MM.1S (cell line): ENCODE measurements at regions not wholly inside any gene's neighbourhood (a gene's known extent, or its start where the extent isn't known, plus 50 kb on each side); places are given as distances from the start of the nearest gene placed in this dataset.
"Not testable (repeated sequence)": the region's sequence is repeated elsewhere in the genome, so short reads cannot be mapped to it uniquely, and the experiment has no call there.

Experiments
- DNase-seq: peaks from one replicate; pipeline ENCODE4 v3.0.0-alpha.2; 2015
- H2AFZ ChIP-seq: fragments of 300-600 bp; sonication (generic); 2 replicates; pipeline ENCODE4 v1.6.0; 2016; ENCODE audit warnings: antibody characterized with exemption, low read length
- H3F3A ChIP-seq: fragments of 300-600 bp; sonication (generic); 2 replicates; pipeline ENCODE4 v1.6.1; 2016; ENCODE audit warnings: mild to moderate bottlenecking, antibody characterized with exemption, low read length, moderate library complexity, mixed read lengths; ENCODE audit not compliant: insufficient read depth
- H3K27ac ChIP-seq: fragments of 300-600 bp; sonication (generic); 2 replicates; pipeline ENCODE4 v1.5.1; 2016; ENCODE audit warnings: mild to moderate bottlenecking, low read length
- H3K27me3 ChIP-seq: fragments of 300-600 bp; sonication (generic); replicated peaks from 2 replicates; pipeline ENCODE4 v1.6.0; 2016; ENCODE audit warnings: low read length; ENCODE audit not compliant: insufficient read depth
- H3K36me3 ChIP-seq: fragments of 300-600 bp; sonication (generic); replicated peaks from 2 replicates; pipeline ENCODE4 v1.6.1; 2016; ENCODE audit warnings: mild to moderate bottlenecking, low read length, mixed read lengths; ENCODE audit not compliant: insufficient read depth
- H3K4me1 ChIP-seq: fragments of 300-600 bp; sonication (generic); 2 replicates; pipeline ENCODE4 v1.6.1; 2016; ENCODE audit warnings: low read length, mixed read lengths
- H3K4me2 ChIP-seq: fragments of 300-600 bp; sonication (generic); 2 replicates; pipeline ENCODE4 v1.6.0; 2016; ENCODE audit warnings: low read depth, low read length
- H3K4me3 ChIP-seq: fragments of 300-600 bp; sonication (generic); 2 replicates; pipeline ENCODE4 v1.5.1; 2016; ENCODE audit warnings: low read length, mixed read lengths
- H3K79me2 ChIP-seq: fragments of 300-600 bp; sonication (generic); 2 replicates; pipeline ENCODE4 v1.6.1; 2016; ENCODE audit warnings: mixed run types, low read length, mixed read lengths
- H3K9ac ChIP-seq: fragments of 300-600 bp; sonication (generic); 2 replicates; pipeline ENCODE4 v1.6.1; 2016; ENCODE audit warnings: low read length, mixed read lengths
- H3K9me2 ChIP-seq: fragments of 300-600 bp; sonication (generic); replicated peaks from 2 replicates; pipeline ENCODE4 v1.6.1; 2016; ENCODE audit warnings: mild to moderate bottlenecking, low read length, mixed read lengths; ENCODE audit not compliant: insufficient read depth
- H3K9me3 ChIP-seq: fragments of 300-600 bp; sonication (generic); replicated peaks from 2 replicates; pipeline ENCODE4 v1.6.1; 2016; ENCODE audit warnings: mild to moderate bottlenecking, low read length, mixed read lengths; ENCODE audit not compliant: insufficient read depth
- H4K20me1 ChIP-seq: fragments of 300-600 bp; sonication (generic); 2 replicates; pipeline ENCODE4 v1.6.1; 2016; ENCODE audit warnings: mild to moderate bottlenecking, low read length, moderate library complexity, mixed read lengths; ENCODE audit not compliant: insufficient read depth
- CTCF ChIP-seq: fragments of 300-600 bp; sonication (generic); IDR thresholded peaks from 2 replicates; pipeline ENCODE4 v1.5.1; 2016; ENCODE audit warnings: antibody characterized with exemption, low read length, mixed read lengths
- EZH2 ChIP-seq: fragments of 300-600 bp; sonication (generic); optimal IDR thresholded peaks from 2 replicates; pipeline ENCODE3; 2017; ENCODE audit warnings: low read depth, mild to moderate bottlenecking, antibody characterized with exemption, low read length, mixed read lengths
- EZH2phosphoT487 ChIP-seq: fragments of 300-600 bp; sonication (generic); IDR thresholded peaks from 2 replicates; pipeline ENCODE4 v1.6.1; 2018; ENCODE audit warnings: antibody characterized with exemption, low read length

GRCh38 chr13:85557691-85558467 is 241.3 kb downstream of the SLITRK6 start:
- Histone ChIP-seq H3K79me2 (no peaks in the 10 kb centered on the region), H3K9ac (no peak overlapping the region), H3K9me3 (no peaks in the 10 kb centered on the region), H3K9me2 (no peaks in the 10 kb centered on the region), H3K27ac (no peak overlapping the region), H3K4me2 (no peak overlapping the region), H3K27me3 (no peaks in the 10 kb centered on the region), H3K4me3 (no peak overlapping the region), H3K4me1 (no peaks in the 10 kb centered on the region), H3F3A (no peaks in the 10 kb centered on the region), H2AFZ (no peak overlapping the region), H3K36me3 (no peaks in the 10 kb centered on the region), H4K20me1 (no peaks in the 10 kb centered on the region)
- no peak for DNase-seq
- TF ChIP-seq EZH2 (no peak), EZH2phosphoT487 (no peak), CTCF (no peak)

GRCh38 chr13:85551012-85551411 is 248.2 kb downstream of the SLITRK6 start:
- Histone ChIP-seq H3K4me1 (no peaks in the 10 kb centered on the region), H3K4me2 (no peak overlapping the region), H3K9me3 (no peaks in the 10 kb centered on the region), H3K79me2 (no peaks in the 10 kb centered on the region), H4K20me1 (no peaks in the 10 kb centered on the region), H3F3A (no peaks in the 10 kb centered on the region), H3K4me3 (no peak overlapping the region), H3K9me2 (no peaks in the 10 kb centered on the region), H3K27me3 (no peaks in the 10 kb centered on the region), H3K27ac (no peak overlapping the region), H3K36me3 (no peaks in the 10 kb centered on the region), H3K9ac (no peak overlapping the region), H2AFZ (no peak overlapping the region)
- no peak for TF ChIP-seq CTCF
- TF ChIP-seq EZH2phosphoT487, result no peak
- no peak for TF ChIP-seq EZH2
- DNase-seq, result no peak

- Histone ChIP-seq H3K9me3 (no peaks in the 10 kb centered on the region), H3F3A (no peaks in the 10 kb centered on the region), H3K4me2 (no peak overlapping the region), H3K4me3 (no peak overlapping the region), H3K79me2 (no peaks in the 10 kb centered on the region), H3K27ac (no peak overlapping the region), H3K9ac (no peak overlapping the region), H3K9me2 (no peaks in the 10 kb centered on the region), H2AFZ (no peak overlapping the region), H3K4me1 (no peaks in the 10 kb centered on the region), H3K27me3 (no peaks in the 10 kb centered on the region), H4K20me1 (no peaks in the 10 kb centered on the region), H3K36me3 (no peaks in the 10 kb centered on the region)
- no peak for DNase-seq
- no peak for TF ChIP-seq EZH2phosphoT487
- no peak for TF ChIP-seq CTCF
- no peak for TF ChIP-seq EZH2
Observed at GRCh38 chr13:85549819-85550218, 249.4 kb downstream of the SLITRK6 start.

- H3F3A ChIP-seq, H3K4me1 ChIP-seq, H3K9me3 ChIP-seq, H3K9ac ChIP-seq, H3K36me3 ChIP-seq, H4K20me1 ChIP-seq, H2AFZ ChIP-seq, H3K4me3 ChIP-seq, DNase-seq, H3K79me2 ChIP-seq, H3K27me3 ChIP-seq, H3K4me2 ChIP-seq, H3K27ac ChIP-seq, H3K9me2 ChIP-seq: not testable (repeated sequence)
Observed at GRCh38 chr13:85548845-85549244, 250.4 kb downstream of the SLITRK6 start.
